ENCODE measurements at regions not wholly inside any gene's neighbourhood (a gene's known extent, or its start where the extent isn't known, plus 50 kb on each side); places are given as distances from the start of the nearest gene placed in this dataset.

DNA sequence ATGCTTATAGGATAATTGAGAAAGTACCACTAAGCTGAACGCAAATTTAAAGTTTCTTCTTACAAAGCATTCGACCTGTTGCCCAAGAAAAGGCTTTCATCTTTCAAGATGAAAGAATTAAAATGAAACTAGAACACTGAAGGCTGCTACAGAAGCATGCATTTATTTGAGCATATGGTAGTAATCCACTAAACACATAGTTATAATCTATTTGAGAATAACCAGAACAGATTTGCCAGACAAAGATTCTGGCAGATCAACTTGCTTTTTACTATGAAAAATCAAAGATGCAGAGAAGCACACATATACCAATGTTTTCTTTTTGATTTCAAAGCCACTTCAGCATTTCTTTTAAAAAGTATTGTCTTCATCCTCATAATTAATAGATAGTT is 412.2 kb downstream of the UTRN start:
- Histone ChIP-seq H3K4me3 (no peak overlapping the region), H3K27ac (no peak overlapping the region), H3K36me3 (peaks cover 2% of the 10 kb centered on the region), H3K27me3 (replicated peaks; ENCODE audit: insufficient read depth) (no peaks in the 10 kb centered on the region), H3K4me1 (ENCODE audit: control insufficient read depth in 1 of 2, low read depth in 2 of 2) (peaks cover 5 to 12% of the 10 kb centered on the region in 2 donors), H3K9me3 (no peaks in the 10 kb centered on the region)
- TF ChIP-seq, protein P1, sequence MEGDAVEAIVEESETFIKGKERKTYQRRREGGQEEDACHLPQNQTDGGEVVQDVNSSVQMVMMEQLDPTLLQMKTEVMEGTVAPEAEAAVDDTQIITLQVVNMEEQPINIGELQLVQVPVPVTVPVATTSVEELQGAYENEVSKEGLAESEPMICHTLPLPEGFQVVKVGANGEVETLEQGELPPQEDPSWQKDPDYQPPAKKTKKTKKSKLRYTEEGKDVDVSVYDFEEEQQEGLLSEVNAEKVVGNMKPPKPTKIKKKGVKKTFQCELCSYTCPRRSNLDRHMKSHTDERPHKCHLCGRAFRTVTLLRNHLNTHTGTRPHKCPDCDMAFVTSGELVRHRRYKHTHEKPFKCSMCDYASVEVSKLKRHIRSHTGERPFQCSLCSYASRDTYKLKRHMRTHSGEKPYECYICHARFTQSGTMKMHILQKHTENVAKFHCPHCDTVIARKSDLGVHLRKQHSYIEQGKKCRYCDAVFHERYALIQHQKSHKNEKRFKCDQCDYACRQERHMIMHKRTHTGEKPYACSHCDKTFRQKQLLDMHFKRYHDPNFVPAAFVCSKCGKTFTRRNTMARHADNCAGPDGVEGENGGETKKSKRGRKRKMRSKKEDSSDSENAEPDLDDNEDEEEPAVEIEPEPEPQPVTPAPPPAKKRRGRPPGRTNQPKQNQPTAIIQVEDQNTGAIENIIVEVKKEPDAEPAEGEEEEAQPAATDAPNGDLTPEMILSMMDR (IDR thresholded peaks at IDR 0.05), result no peak
- ATAC-seq (ENCODE audit: insufficient number of reproducible peaks, low FRiP score, low read depth) (no peak), DNase-seq (ENCODE audit: low spot score) (no peak)

DNA sequence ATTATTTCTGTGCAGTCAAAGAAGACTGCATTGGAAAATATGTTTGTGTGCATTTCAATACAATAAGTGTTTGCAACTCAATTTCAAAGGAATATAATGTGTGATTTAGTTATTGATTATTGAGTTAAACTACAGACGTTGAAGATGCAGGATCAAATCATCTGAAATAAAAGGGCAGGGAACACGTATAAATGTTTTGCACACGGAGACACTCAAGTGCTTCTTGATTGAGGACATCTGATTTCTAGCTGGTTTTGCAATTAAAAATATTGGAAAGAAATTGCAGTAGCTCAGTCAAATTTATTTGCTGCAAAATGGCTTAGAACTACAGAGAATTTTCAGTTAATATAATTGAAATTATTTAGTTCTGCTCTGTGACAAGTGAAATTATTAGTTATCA is 412.7 kb downstream of the UTRN start:
- ATAC-seq (ENCODE audit: insufficient number of reproducible peaks, low FRiP score, low read depth), result no peak
- no peak overlapping the region for H3K27ac ChIP-seq
- H3K9me3 ChIP-seq, result no peaks in the 10 kb centered on the region
- no peak for DNase-seq (ENCODE audit: low spot score)
- peaks cover 5 to 12% of the 10 kb centered on the region in 2 donors for H3K4me1 ChIP-seq (ENCODE audit: control insufficient read depth in 1 of 2, low read depth in 2 of 2)
- TF ChIP-seq, protein P1 (IDR thresholded peaks at IDR 0.05), result no peak
- H3K4me3 ChIP-seq, result no peak overlapping the region
- H3K27me3 ChIP-seq (replicated peaks; ENCODE audit: insufficient read depth), result no peaks in the 10 kb centered on the region
- peaks cover 2% of the 10 kb centered on the region for H3K36me3 ChIP-seq

DNA sequence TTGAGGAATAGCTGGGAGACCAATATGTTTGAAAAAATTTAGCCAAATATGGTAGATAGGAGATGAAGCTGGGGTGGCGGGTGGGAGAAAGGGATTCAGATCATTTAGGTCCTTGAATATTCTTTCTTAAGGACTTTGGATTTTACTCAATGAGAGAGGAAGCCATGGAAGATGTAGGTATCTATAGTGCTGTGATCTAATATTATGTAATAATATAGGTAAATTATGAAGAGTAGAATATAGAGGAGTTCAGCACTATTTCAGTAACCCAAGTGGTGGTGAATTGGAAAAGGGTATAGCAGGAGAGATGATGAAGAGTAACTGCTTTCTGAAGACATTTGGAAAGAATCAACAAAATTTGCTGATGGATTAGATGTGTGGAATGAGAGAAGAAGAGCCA is 417.6 kb downstream of the UTRN start:
- Histone ChIP-seq H3K27ac (no peak overlapping the region), H3K4me1 (ENCODE audit: control insufficient read depth in 1 of 2, low read depth in 2 of 2) (no peaks in the 10 kb centered on the region), H3K4me3 (no peak overlapping the region), H3K27me3 (replicated peaks; ENCODE audit: insufficient read depth) (no peaks in the 10 kb centered on the region), H3K36me3 (peaks cover 2% of the 10 kb centered on the region), H3K9me3 (no peaks in the 10 kb centered on the region)
- ATAC-seq (ENCODE audit: insufficient number of reproducible peaks, low FRiP score, low read depth), result no peak
- DNase-seq (ENCODE audit: low spot score), result no peak
- TF ChIP-seq, protein P1 (IDR thresholded peaks at IDR 0.05), result no peak

DNA sequence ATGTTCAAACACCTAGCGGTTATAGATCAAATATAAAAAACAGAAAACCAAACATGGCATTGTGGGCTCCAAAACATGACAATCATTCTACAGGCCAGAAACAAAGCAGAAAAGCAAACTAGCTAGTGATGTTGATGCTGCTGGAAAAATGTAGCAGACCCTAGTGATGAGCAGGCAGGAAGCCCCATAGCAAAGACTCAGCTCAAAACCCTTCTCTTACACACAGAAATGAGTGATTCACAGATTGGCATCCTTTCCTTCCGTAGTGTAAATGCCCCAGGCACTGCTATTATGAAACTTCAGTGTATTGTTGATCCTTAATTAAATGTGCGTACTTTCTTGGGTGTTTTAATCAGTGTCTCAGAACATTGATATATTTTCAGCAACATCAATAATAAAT is 425.1 kb downstream of the UTRN start:
- no peak overlapping the region for H3K4me3 ChIP-seq
- H3K27ac ChIP-seq, result no peak overlapping the region
- ATAC-seq (ENCODE audit: insufficient number of reproducible peaks, low FRiP score, low read depth), result no peak
- H3K36me3 ChIP-seq, result peaks cover 3% of the 10 kb centered on the region
- no peak for DNase-seq (ENCODE audit: low spot score)
- no peaks in the 10 kb centered on the region for H3K9me3 ChIP-seq
- peaks cover 0 to 6% of the 10 kb centered on the region in 2 donors for H3K4me1 ChIP-seq (ENCODE audit: control insufficient read depth in 1 of 2, low read depth in 2 of 2)
- TF ChIP-seq, protein P1 (IDR thresholded peaks at IDR 0.05), result no peak
- no peaks in the 10 kb centered on the region for H3K27me3 ChIP-seq (replicated peaks; ENCODE audit: insufficient read depth)

DNA sequence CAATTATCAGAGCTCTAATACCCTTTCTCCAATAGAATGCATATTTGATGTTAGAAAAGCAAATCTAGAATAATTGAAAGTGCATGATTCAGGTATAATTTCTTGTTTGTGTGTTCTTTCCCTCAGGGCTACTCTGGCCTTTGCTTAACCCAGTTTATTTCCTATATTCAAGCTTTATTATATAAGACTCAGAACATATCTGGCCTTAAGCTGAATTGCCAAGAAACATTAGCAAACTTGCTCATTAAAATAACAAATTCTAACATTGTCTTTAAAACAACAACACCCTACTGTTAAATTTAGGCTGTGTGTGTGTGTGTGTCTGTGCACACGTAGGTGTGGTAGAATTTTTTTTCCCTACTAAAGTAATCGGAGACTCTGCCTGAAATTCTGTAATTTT is 426.5 kb downstream of the UTRN start:
- DNase-seq (ENCODE audit: low spot score), result no peak
- peaks cover 0 to 6% of the 10 kb centered on the region in 2 donors for H3K4me1 ChIP-seq (ENCODE audit: control insufficient read depth in 1 of 2, low read depth in 2 of 2)
- ATAC-seq (ENCODE audit: insufficient number of reproducible peaks, low FRiP score, low read depth), result no peak
- peaks cover 3% of the 10 kb centered on the region for H3K36me3 ChIP-seq
- H3K9me3 ChIP-seq, result no peaks in the 10 kb centered on the region
- no peaks in the 10 kb centered on the region for H3K27me3 ChIP-seq (replicated peaks; ENCODE audit: insufficient read depth)
- H3K27ac ChIP-seq, result no peak overlapping the region
- TF ChIP-seq, protein P1 (IDR thresholded peaks at IDR 0.05), result no peak
- no peak overlapping the region for H3K4me3 ChIP-seq
